Liver (tissue), 8 donors: ENCODE measurements at regions not wholly inside any gene's neighbourhood (a gene's known extent, or its start where the extent isn't known, plus 50 kb on each side); places are given as distances from the start of the nearest gene placed in this dataset.
"Not testable (repeated sequence)": the region's sequence is repeated elsewhere in the genome, so short reads cannot be mapped to it uniquely, and the experiment has no call there.

Experiments
- DNase-seq: peaks from one replicate; pipeline ENCODE4 v3.0.0-alpha.2; 2017; ENCODE audit warnings: low spot score
- H3K27ac ChIP-seq, 2 donors: one replicate each; pipeline ENCODE4 v1.7.0; 2013; ENCODE audit warnings: inconsistent platforms in 2 of 2, low read length in 2 of 2, control low read depth in 1 of 2, low read depth in 1 of 2, mild to moderate bottlenecking in 1 of 2
- H3K27me3 ChIP-seq, 4 donors: one replicate each; pipeline versions ENCODE4 v1.6.1 to v1.7.0; 2013; ENCODE audit warnings: low read length in 3 of 4, inconsistent platforms in 1 of 4, mild to moderate bottlenecking in 1 of 4, moderate library complexity in 1 of 4; ENCODE audit not compliant: control insufficient read depth in 4 of 4, insufficient read depth in 4 of 4
- H3K36me3 ChIP-seq, 4 donors: one replicate each; pipeline versions ENCODE4 v1.6.1 to v1.7.0; 2013; ENCODE audit warnings: low read length in 3 of 4, mild to moderate bottlenecking in 3 of 4, low read depth in 1 of 4, moderate library complexity in 1 of 4; ENCODE audit not compliant: control insufficient read depth in 4 of 4, insufficient read depth in 3 of 4
- H3K4me1 ChIP-seq, 4 donors: one replicate each; pipeline versions ENCODE4 v1.6.1 to v1.7.0; 2013; ENCODE audit warnings: low read length in 3 of 4, mild to moderate bottlenecking in 3 of 4, moderate library complexity in 1 of 4; ENCODE audit not compliant: control insufficient read depth in 4 of 4, insufficient read depth in 4 of 4
- H3K4me3 ChIP-seq, 3 donors: one replicate each; pipeline versions ENCODE4 v1.6.1 to v1.7.0; 2013; ENCODE audit warnings: low read length in 3 of 3, control low read depth in 1 of 3, low read depth in 1 of 3, mild to moderate bottlenecking in 1 of 3
- H3K9ac ChIP-seq, 2 donors: one replicate each; pipeline ENCODE4 v1.7.0; 2013; ENCODE audit warnings: low read length in 2 of 2, mild to moderate bottlenecking in 2 of 2, moderate library complexity in 2 of 2, control low read depth in 1 of 2, low read depth in 1 of 2
- H3K9me3 ChIP-seq, 4 donors: one replicate each; pipeline versions ENCODE4 v1.6.1 to v1.7.0; 2013; ENCODE audit warnings: low read length in 3 of 4; ENCODE audit not compliant: control insufficient read depth in 4 of 4
- ATF3 ChIP-seq: IDR thresholded peaks from 2 replicates; pipeline ENCODE4 v1.6.1; 2016; ENCODE audit warnings: antibody characterized with exemption
- EGR1 ChIP-seq, 2 donors: IDR thresholded peaks; 2 replicates each; pipeline ENCODE4 v1.6.1; 2016 to 2018; ENCODE audit warnings: antibody characterized with exemption in 2 of 2, low read depth in 2 of 2
- FOXA2 ChIP-seq: IDR thresholded peaks from 2 replicates; pipeline ENCODE4 v1.6.1; 2016; ENCODE audit warnings: antibody characterized with exemption
- HNF4G ChIP-seq: IDR thresholded peaks from 2 replicates; pipeline ENCODE4 v1.6.1; 2016; ENCODE audit warnings: antibody characterized with exemption
- JUND ChIP-seq, 2 donors: IDR thresholded peaks; 2 replicates each; pipeline ENCODE4 v1.6.1; 2016; ENCODE audit warnings: antibody characterized with exemption in 2 of 2
- MAX ChIP-seq: IDR thresholded peaks from 2 replicates; pipeline ENCODE4 v1.6.1; 2016; ENCODE audit warnings: antibody characterized with exemption
- NR2F2 ChIP-seq: IDR thresholded peaks from 2 replicates; pipeline ENCODE4 v1.6.1; 2016; ENCODE audit warnings: antibody characterized with exemption
- RAD21 ChIP-seq, 2 donors: IDR thresholded peaks; 2 replicates each; pipeline ENCODE4 v1.6.1; 2016; ENCODE audit warnings: antibody characterized with exemption in 2 of 2, mild to moderate bottlenecking in 2 of 2
- RXRA ChIP-seq, 2 donors: IDR thresholded peaks; 2 replicates each; pipeline ENCODE4 v1.6.1; 2017 to 2018; ENCODE audit warnings: antibody characterized with exemption in 2 of 2, mild to moderate bottlenecking in 1 of 2
- SP1 ChIP-seq: IDR thresholded peaks from 2 replicates; pipeline ENCODE4 v1.6.1; 2018; ENCODE audit warnings: antibody characterized with exemption, mild to moderate bottlenecking
- TAF1 ChIP-seq: conservative IDR thresholded peaks from 2 replicates; pipeline ENCODE4 v1.6.1; 2016; ENCODE audit warnings: antibody characterized with exemption, mild to moderate bottlenecking
- ZBTB33 ChIP-seq: IDR thresholded peaks from 2 replicates; pipeline ENCODE4 v1.6.1; 2016; ENCODE audit warnings: antibody characterized with exemption
- WGBS: extraction: QIAGEN DNeasy Blood & Tissue Kit; methylation state at CpG from one replicate; pipeline ENCODE4 v1.1.7; 2013; 5-methylcytosine and 5-hydroxymethylcytosine counted together
- TF ChIP-seq, protein P1 (sequence below): IDR thresholded peaks from 2 replicates; pipeline ENCODE4 v1.6.1; 2016; ENCODE audit warnings: antibody characterized with exemption, mild to moderate bottlenecking
- TF ChIP-seq, protein P2 (sequence below): fragments of 150-350 bp; IDR thresholded peaks from 2 replicates; pipeline ENCODE4 v1.5.1; 2017; ENCODE audit warnings: improper control_type of control experiment, low read depth, low read length; ENCODE audit not compliant: missing input control
- donor health status: healthy.
- donor health status: healthy.
- donor health status: healthy.
- donor health status: healthy.
- donor health status: healthy.

DNA sequence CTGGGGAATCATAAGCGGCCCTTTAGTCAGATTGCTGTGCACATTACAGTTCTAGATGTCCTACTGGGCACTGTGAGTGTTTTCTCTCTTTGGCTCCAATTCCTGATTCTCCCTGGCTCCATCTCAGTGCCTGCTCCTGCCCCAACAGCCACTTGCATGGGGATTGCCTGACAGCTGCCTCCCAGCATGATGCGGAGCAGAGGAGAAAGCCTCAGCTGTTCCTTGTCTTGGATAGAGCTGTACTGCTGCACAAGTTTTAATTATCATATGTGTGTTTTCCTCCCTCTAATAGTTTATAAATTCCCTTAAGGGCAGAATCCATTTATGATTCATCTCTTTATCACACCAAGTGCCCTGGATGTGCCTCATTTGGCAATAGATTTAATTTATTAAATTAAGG, 285.8 kb upstream of the COBL start:
- H3K27ac ChIP-seq = no peak overlapping the region
- no peaks in the 10 kb centered on the region for H3K9me3 ChIP-seq
- no peak overlapping the region for H3K4me3 ChIP-seq
- no peaks in the 10 kb centered on the region for H3K4me1 ChIP-seq
- WGBS = 94% methylated on average over 2 of the region's 2 CpGs
- TF ChIP-seq RAD21 (IDR thresholded peaks at IDR 0.05) (no peak), ZBTB33 (no peak), ATF3 (no peak), SP1 (no peak), JUND (IDR thresholded peaks at IDR 0.05) (no peak), EGR1 (IDR thresholded peaks at IDR 0.05; ENCODE audit: low read depth in 2 of 2) (no peak), HNF4G (no peak), MAX (no peak), TAF1 (no peak), NR2F2 (no peak), FOXA2 (no peak)
- TF ChIP-seq, protein P1, sequence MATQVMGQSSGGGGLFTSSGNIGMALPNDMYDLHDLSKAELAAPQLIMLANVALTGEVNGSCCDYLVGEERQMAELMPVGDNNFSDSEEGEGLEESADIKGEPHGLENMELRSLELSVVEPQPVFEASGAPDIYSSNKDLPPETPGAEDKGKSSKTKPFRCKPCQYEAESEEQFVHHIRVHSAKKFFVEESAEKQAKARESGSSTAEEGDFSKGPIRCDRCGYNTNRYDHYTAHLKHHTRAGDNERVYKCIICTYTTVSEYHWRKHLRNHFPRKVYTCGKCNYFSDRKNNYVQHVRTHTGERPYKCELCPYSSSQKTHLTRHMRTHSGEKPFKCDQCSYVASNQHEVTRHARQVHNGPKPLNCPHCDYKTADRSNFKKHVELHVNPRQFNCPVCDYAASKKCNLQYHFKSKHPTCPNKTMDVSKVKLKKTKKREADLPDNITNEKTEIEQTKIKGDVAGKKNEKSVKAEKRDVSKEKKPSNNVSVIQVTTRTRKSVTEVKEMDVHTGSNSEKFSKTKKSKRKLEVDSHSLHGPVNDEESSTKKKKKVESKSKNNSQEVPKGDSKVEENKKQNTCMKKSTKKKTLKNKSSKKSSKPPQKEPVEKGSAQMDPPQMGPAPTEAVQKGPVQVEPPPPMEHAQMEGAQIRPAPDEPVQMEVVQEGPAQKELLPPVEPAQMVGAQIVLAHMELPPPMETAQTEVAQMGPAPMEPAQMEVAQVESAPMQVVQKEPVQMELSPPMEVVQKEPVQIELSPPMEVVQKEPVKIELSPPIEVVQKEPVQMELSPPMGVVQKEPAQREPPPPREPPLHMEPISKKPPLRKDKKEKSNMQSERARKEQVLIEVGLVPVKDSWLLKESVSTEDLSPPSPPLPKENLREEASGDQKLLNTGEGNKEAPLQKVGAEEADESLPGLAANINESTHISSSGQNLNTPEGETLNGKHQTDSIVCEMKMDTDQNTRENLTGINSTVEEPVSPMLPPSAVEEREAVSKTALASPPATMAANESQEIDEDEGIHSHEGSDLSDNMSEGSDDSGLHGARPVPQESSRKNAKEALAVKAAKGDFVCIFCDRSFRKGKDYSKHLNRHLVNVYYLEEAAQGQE = no peak
- no peak for DNase-seq
- H3K36me3 ChIP-seq = no peaks in the 10 kb centered on the region
- H3K9ac ChIP-seq = no peak overlapping the region
- no peaks in the 10 kb centered on the region for H3K27me3 ChIP-seq

GRCh38 chr7:51601461-51601860, 284.9 kb upstream of the COBL start:
- DNase-seq = no peak
- no peak overlapping the region for H3K9ac ChIP-seq
- TF ChIP-seq MAX (no peak), FOXA2 (no peak), ZBTB33 (no peak), EGR1 (IDR thresholded peaks at IDR 0.05; ENCODE audit: low read depth in 2 of 2) (no peak), ATF3 (no peak), NR2F2 (no peak), RXRA (IDR thresholded peaks at IDR 0.05) (no peak)
- TF ChIP-seq, protein P2, sequence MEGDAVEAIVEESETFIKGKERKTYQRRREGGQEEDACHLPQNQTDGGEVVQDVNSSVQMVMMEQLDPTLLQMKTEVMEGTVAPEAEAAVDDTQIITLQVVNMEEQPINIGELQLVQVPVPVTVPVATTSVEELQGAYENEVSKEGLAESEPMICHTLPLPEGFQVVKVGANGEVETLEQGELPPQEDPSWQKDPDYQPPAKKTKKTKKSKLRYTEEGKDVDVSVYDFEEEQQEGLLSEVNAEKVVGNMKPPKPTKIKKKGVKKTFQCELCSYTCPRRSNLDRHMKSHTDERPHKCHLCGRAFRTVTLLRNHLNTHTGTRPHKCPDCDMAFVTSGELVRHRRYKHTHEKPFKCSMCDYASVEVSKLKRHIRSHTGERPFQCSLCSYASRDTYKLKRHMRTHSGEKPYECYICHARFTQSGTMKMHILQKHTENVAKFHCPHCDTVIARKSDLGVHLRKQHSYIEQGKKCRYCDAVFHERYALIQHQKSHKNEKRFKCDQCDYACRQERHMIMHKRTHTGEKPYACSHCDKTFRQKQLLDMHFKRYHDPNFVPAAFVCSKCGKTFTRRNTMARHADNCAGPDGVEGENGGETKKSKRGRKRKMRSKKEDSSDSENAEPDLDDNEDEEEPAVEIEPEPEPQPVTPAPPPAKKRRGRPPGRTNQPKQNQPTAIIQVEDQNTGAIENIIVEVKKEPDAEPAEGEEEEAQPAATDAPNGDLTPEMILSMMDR = no peak

DNA sequence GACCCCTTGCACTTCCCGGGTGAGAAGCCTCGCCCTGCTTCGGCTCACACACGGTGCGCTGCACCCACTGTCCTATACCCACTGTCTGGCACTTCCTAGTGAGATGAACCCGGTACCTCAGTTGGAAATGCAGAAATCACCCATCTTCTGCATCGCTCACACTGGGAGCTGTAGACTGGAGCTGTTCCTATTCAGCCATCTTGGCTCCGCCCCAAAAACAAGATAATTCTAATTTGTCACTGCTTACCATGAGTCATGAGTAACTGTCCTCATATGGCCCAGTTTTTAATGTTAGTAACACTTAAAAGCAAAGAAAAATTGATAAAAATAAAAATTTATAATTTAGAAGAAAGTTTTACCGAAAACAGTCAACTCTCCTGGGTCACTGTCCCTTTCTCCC, 283.3 kb upstream of the COBL start:
- not testable (repeated sequence) for H3K27me3 ChIP-seq, H3K9me3 ChIP-seq, H3K36me3 ChIP-seq, H3K4me3 ChIP-seq, H3K9ac ChIP-seq, H3K4me1 ChIP-seq, DNase-seq, H3K27ac ChIP-seq
- WGBS = 82% methylated on average over 9 of the region's 9 CpGs

More at GRCh38 chr7:51601461-51601860, 284.9 kb upstream of the COBL start:
- Histone ChIP-seq H3K4me1 (no peaks in the 10 kb centered on the region), H3K9me3 (no peaks in the 10 kb centered on the region), H3K36me3 (no peaks in the 10 kb centered on the region), H3K4me3 (no peak overlapping the region), H3K27ac (no peak overlapping the region), H3K27me3 (no peaks in the 10 kb centered on the region)
- WGBS = 80% methylated on average over 3 of the region's 3 CpGs
